NCI-H2029 (cell line): ENCODE measurements at regions not wholly inside any gene's neighbourhood (a gene's known extent, or its start where the extent isn't known, plus 50 kb on each side); places are given as distances from the start of the nearest gene placed in this dataset.

Experiments used
- DNase-seq: peaks from one replicate; lab custom pipeline; 2025; lab: John Stamatoyannopoulos, UW

- DNase-seq: no peak
Observed at GRCh38 chr2:156164091-156164720, 168.3 kb downstream of the NR4A2 start.

DNA sequence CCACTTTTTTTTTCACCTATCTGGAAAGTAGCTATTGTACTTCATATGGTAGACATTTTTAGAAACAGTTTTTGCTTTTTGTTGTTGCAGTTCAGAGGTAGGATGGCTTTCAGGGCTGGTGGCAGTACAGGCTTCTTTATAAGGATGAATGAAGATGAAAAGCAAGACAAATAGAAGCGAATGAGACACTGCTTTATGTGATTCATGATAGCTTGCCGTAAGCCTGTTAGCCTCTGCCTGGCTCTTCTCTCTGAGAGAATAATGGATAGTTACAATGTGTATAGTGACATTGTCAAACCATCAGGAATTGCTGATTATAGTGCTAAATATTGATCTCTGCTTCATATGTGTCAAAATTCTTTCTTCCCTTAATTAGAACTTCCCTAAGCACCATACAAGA, 173.7 kb downstream of the NR4A2 start:
- DNase-seq: no peak

- no peak for DNase-seq
Observed at GRCh38 chr2:156157670-156158069, 174.9 kb downstream of the NR4A2 start.

GRCh38 chr2:156156580-156156979, 175.9 kb downstream of the NR4A2 start:
- no peak for DNase-seq

DNA sequence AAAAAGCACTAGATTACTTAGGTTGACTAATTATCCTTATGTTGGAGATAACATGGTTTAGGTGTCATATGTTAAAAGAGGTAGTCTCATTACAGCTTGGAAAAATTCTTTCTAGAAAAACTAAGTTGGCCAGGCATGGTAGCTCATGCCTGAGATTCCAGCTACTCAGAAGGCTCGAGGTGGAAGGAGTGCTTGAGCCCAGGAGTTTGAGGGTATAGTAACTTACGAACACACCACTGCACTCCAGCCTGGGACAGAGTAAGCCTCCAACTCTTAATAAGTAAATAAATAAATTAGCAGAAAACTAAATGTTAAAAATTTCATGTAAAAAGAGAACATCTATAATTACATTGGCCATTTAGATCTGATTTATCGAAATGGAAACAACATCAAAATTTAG, 177.2 kb downstream of the NR4A2 start:
- DNase-seq: no peak

GRCh38 chr2:156151351-156151750, 181.2 kb downstream of the NR4A2 start:
- DNase-seq: no peak

- no peak for DNase-seq
Observed at GRCh38 chr2:156147594-156148330, 184.8 kb downstream of the NR4A2 start.

DNA sequence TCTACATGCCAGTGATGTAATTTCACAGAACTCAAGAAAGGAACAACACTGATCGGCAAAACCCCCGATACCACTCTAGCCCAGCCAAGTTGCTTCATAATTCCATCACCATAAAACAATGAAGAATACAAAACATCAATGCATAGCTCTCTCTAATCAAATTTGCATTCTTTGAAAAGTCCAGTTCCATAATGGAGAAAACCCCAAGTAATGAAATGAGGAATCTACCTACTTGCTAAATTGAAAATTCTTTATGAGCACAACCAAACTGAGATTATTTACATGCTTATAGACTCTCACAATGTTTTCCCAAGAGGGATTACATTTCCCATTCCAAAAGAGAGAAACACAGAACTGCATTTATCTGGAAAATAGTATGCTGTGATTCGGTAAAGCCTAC, 186.5 kb downstream of the NR4A2 start:
- DNase-seq: no peak

- no peak for DNase-seq
Observed at GRCh38 chr2:156145469-156145868, 187.1 kb downstream of the NR4A2 start.

DNA sequence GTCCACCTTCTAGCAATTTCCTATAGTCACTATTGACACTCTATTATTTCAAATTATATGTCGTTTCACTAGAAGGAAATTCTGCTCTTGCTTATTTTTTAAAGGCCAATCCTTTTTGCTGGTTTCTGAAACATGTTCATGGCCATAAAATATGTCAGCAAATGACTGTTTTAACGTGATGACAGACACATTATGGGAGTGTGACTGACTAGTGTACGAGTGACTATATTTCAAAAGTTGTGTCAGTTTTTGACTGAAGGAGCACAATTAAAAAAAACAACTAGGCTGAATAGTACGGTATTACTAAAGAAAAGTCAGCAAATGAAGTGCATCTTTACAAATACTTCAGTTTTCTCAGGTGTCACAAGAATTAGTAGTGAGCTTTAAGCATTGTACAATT, 196.0 kb downstream of the NR4A2 start:
- no peak for DNase-seq

GRCh38 chr2:156134887-156135286, 197.6 kb downstream of the NR4A2 start:
- DNase-seq: no peak

DNA sequence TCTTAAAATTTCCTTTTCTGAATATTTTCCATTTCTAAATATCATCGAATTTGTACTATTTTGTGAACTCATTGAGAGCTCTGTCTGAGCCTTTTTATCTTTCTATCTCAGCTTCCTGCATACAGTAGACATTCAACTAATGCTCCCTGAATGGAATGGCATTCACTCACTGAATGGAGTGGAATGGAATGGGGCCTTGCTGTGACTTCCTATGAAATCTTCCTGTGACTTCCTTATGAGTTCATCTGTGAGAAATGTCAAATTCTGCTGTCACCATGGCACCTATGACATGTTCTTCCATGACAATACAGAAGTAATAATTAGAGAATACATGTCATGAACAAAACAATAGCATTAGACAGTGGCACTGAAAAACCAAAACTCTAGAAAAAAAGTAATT, 199.6 kb downstream of the NR4A2 start:
- DNase-seq: no peak

GRCh38 chr2:156132130-156132529, 200.4 kb downstream of the NR4A2 start:
- no peak for DNase-seq

DNA sequence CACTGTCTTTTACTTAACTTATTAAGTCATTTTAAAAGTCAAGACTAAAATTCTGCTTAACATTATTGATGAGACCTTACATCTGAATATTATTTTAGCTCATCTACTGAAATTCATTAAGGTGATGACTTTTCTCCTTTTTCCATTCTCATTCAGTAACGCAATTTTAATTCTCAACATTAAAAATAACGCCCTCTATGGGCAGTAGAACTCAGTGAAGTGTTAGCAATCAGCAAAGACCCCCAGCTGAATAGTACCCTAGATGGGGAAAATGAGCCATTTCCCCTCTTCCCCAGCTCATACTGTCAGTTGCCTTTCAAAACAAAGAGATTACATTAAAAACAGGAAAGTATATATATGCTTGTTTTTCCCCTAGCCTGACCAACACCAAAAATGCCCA, 203.3 kb downstream of the NR4A2 start:
- DNase-seq: no peak

DNA sequence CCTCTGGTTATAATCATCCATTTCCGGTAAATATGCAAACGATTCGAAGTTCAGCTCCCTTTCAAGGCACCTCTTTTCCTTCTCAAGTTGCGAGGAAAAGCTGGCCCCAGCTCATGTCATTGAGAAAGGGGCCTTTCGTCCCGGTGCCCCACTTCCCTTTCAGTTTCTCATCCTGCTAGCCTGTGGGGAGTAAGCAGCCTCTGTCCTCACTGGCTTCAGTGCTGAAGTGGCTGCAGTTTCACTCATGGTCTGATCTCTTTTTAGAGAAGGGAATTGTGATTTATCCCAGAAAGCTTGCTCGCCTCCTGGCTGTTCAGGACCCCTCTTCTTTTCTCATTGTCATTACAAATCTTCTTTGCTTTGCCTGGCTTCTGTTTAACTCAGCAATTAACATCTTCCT, 207.5 kb downstream of the NR4A2 start:
- no peak for DNase-seq

- no peak for DNase-seq
Observed at GRCh38 chr2:156124458-156124857, 208.1 kb downstream of the NR4A2 start.

GRCh38 chr2:156118753-156119416, 213.6 kb downstream of the NR4A2 start:
- no peak for DNase-seq

DNA sequence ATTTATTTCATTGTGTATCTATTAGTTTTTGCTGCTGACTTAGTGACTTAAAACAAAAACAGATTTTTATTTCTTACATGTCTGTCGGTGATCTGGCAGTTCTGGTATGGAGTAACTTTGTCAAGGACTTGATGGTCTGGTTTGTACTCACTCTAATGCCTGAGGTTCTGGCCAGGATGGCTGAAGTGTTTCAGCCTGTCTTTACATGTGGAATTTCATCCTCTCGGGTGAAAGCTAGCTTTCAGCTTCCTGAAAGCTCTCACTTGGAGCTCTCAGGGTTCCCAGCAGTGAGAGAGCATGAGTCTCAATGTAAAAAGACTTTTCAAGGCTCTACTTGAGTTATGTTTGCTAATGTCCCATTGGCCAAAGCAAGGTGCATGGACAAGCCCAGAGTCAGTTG, 216.4 kb downstream of the NR4A2 start:
- DNase-seq: no peak

DNA sequence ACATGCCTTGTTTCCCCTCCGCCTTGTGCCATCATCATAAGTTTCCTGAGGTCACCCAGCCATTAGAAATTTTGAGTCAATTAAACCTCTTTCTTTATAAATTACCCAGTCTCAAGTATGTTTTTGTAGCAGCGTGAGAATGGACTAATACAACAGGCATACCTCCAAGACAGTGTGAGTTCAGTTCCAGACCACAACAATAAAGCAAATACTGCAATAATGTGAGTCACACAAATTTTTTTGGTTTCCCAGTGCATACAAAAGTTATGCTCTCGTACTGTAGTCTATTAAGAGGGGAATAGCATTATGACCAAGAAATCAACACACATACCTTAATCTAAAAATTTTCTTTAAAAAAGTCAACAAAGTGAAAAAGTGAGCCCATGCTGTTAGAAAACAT, 217.2 kb downstream of the NR4A2 start:
- no peak for DNase-seq

DNA sequence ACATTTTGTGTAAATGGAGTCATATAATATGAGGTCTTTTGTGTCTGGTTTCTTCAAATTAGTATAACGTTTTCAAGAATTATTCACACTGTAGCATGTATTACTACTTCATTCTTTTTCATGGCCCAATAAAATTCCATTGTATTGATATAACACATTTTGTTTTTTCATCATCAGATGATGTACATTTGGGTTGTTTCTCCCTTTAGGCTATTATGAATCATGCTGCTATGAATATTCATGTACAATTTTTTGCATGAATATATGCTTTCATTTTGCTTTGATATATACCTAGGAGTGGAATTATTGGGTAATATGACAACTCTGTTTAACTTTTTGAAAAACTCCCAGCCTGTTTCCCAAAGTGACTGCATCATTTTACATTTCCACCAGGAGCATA, 220.2 kb downstream of the NR4A2 start:
- no peak for DNase-seq

- no peak for DNase-seq
Observed at GRCh38 chr2:156110890-156111289, 221.6 kb downstream of the NR4A2 start.

GRCh38 chr2:156099382-156099781, 233.1 kb downstream of the NR4A2 start:
- peak; percentile 4 for DNase-seq

DNA sequence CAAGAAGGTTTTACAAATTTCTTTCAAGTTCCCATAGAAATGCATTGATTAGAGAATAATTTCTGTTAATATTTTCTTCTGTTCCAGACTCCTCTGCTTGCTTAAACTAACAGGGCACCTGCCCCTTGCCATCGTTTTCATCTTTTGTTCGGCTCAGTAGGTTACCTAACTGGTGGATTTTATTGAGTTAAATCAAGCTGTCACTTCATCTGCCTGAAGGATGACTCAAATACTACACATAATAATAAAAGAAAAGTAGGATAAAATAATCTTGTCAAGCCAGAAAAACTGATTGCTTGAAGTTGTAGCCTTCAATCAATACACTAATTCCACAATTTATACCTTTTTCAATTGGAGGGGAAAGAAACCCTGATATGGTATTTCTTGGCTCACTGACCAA, 234.0 kb downstream of the NR4A2 start:
- no peak for DNase-seq
